AG09319 (cell line): ENCODE measurements at regions not wholly inside any gene's neighbourhood (a gene's known extent, or its start where the extent isn't known, plus 50 kb on each side); places are given as distances from the start of the nearest gene placed in this dataset.

ENCODE experiments used
- DNase-seq: peaks from one replicate; pipeline ENCODE4 v3.0.0-alpha.2; 2010; ENCODE audit warnings: low read depth; ENCODE audit errors: extremely low read depth
- CTCF ChIP-seq: IDR thresholded peaks from 2 replicates; pipeline ENCODE4 v1.5.1; 2011; ENCODE audit warnings: low read depth, mild to moderate bottlenecking, inconsistent platforms, low read length, moderate library complexity

- DNase-seq, result no peak
- TF ChIP-seq CTCF, result no peak
Measured at GRCh38 chr5:21097661-21098060, 1109.7 kb upstream of the CDH18 start.

GRCh38 chr5:21094619-21095018, 1106.6 kb upstream of the CDH18 start:
- no peak for DNase-seq
- no peak for TF ChIP-seq CTCF

- no peak for DNase-seq
- no peak for TF ChIP-seq CTCF
Measured at GRCh38 chr5:21087766-21088165, 1099.8 kb upstream of the CDH18 start.

GRCh38 chr5:21085791-21086190, 1097.8 kb upstream of the CDH18 start:
- no peak for TF ChIP-seq CTCF

GRCh38 chr5:21071986-21072385, 1084.0 kb upstream of the CDH18 start:
- no peak for DNase-seq
- no peak for TF ChIP-seq CTCF

More at GRCh38 chr5:21085791-21086190, 1097.8 kb upstream of the CDH18 start:
- no peak for DNase-seq

- no peak for DNase-seq
- no peak for TF ChIP-seq CTCF
Measured at GRCh38 chr5:21071421-21071820, 1083.4 kb upstream of the CDH18 start.

GRCh38 chr5:21070858-21071257, 1082.9 kb upstream of the CDH18 start:
- TF ChIP-seq CTCF, result no peak
- no peak for DNase-seq

- no peak for TF ChIP-seq CTCF
- no peak for DNase-seq
Measured at GRCh38 chr5:21067724-21068123, 1079.7 kb upstream of the CDH18 start.
